ENCODE measurements at regions not wholly inside any gene's neighbourhood (a gene's known extent, or its start where the extent isn't known, plus 50 kb on each side); places are given as distances from the start of the nearest gene placed in this dataset.
"Not testable (repeated sequence)": the region's sequence is repeated elsewhere in the genome, so short reads cannot be mapped to it uniquely, and the experiment has no call there.

- H3K4me3 ChIP-seq (ENCODE audit: low read depth, low read length): no peak overlapping the region
- TF ChIP-seq CTCF (IDR thresholded peaks at IDR 0.05; ENCODE audit: low read depth, low read length): no peak
Measured at GRCh38 chr6:26278536-26278935, 86.5 kb upstream of the BTN3A2 start.

- not testable (repeated sequence) for H3K4me3 ChIP-seq (ENCODE audit: low read depth, low read length)
Measured at GRCh38 chr6:26279371-26279770, 85.6 kb upstream of the BTN3A2 start.

- H3K4me3 ChIP-seq (ENCODE audit: low read depth, low read length): no peak overlapping the region
- no peak for TF ChIP-seq CTCF (IDR thresholded peaks at IDR 0.05; ENCODE audit: low read depth, low read length)
Measured at GRCh38 chr6:26280407-26280806, 84.6 kb upstream of the BTN3A2 start.

- H3K4me3 ChIP-seq (ENCODE audit: low read depth, low read length): peak overlapping the region; percentile 70
- no peak for TF ChIP-seq CTCF (IDR thresholded peaks at IDR 0.05; ENCODE audit: low read depth, low read length)
Measured at GRCh38 chr6:26284537-26285142, 80.4 kb upstream of the BTN3A2 start.

GRCh38 chr6:26285143-26286134 lies 79.6 kb upstream of the BTN3A2 start:
- TF ChIP-seq CTCF (IDR thresholded peaks at IDR 0.05; ENCODE audit: low read depth, low read length): no peak

GRCh38 chr6:26286168-26286877 lies 78.7 kb upstream of the BTN3A2 start:
- no peak for TF ChIP-seq CTCF (IDR thresholded peaks at IDR 0.05; ENCODE audit: low read depth, low read length)
- H3K4me3 ChIP-seq (ENCODE audit: low read depth, low read length): peak overlapping the region; percentile 70

More at GRCh38 chr6:26285143-26286134, 79.6 kb upstream of the BTN3A2 start:
- H3K4me3 ChIP-seq (ENCODE audit: low read depth, low read length): peak overlapping the region; percentile 70

GRCh38 chr6:26288155-26288554 lies 76.8 kb upstream of the BTN3A2 start:
- no peak overlapping the region for H3K4me3 ChIP-seq (ENCODE audit: low read depth, low read length)
- TF ChIP-seq CTCF (IDR thresholded peaks at IDR 0.05; ENCODE audit: low read depth, low read length): no peak
